Immature natural killer cell (primary cell): ENCODE measurements at regions not wholly inside any gene's neighbourhood (a gene's known extent, or its start where the extent isn't known, plus 50 kb on each side); places are given as distances from the start of the nearest gene placed in this dataset.
"Not testable (repeated sequence)": the region's sequence is repeated elsewhere in the genome, so short reads cannot be mapped to it uniquely, and the experiment has no call there.

Source experiments
- DNase-seq, 3 donors: peaks; one replicate each; pipeline ENCODE4 v3.0.0; 2022; ENCODE audit warnings: mixed read lengths in 1 of 3
- H3K27ac Mint-ChIP-seq, 6 donors: one replicate each; pipeline ENCODE4 v1.8.0; 2020; ENCODE audit warnings: mixed read lengths in 6 of 6, mild to moderate bottlenecking in 5 of 6, inconsistent platforms in 4 of 6, moderate library complexity in 3 of 6
- H3K27me3 Mint-ChIP-seq, 3 donors: one replicate each; pipeline ENCODE4 v1.8.0; 2020 to 2021; ENCODE audit warnings: low read depth in 3 of 3, mild to moderate bottlenecking in 3 of 3, mixed read lengths in 3 of 3, moderate library complexity in 3 of 3, inconsistent platforms in 1 of 3
- H3K36me3 Mint-ChIP-seq, 3 donors: one replicate each; pipeline ENCODE4 v1.8.0; 2020; ENCODE audit warnings: mixed read lengths in 3 of 3, inconsistent platforms in 2 of 3, mild to moderate bottlenecking in 2 of 3
- H3K4me1 Mint-ChIP-seq, 2 donors: one replicate each; pipeline ENCODE4 v1.8.0; 2020; ENCODE audit warnings: inconsistent platforms in 2 of 2, mild to moderate bottlenecking in 2 of 2, mixed read lengths in 2 of 2, moderate library complexity in 1 of 2
- H3K4me3 Mint-ChIP-seq, 5 donors: one replicate each; pipeline ENCODE4 v1.8.0; 2020; ENCODE audit warnings: mild to moderate bottlenecking in 5 of 5, mixed read lengths in 5 of 5, inconsistent platforms in 3 of 5, moderate library complexity in 3 of 5
- H3K9me3 Mint-ChIP-seq, 6 donors: one replicate each; pipeline ENCODE4 v1.8.0; 2020; ENCODE audit warnings: mild to moderate bottlenecking in 6 of 6, mixed read lengths in 6 of 6, inconsistent platforms in 4 of 6, moderate library complexity in 3 of 6

- Mint-ChIP-seq H3K4me1 (no peaks in the 10 kb centered on the region), H3K9me3 (peaks cover 0 to 2% (median 0%) of the 10 kb centered on the region in 6 donors), H3K36me3 (no peaks in the 10 kb centered on the region), H3K4me3 (no peak overlapping the region), H3K27ac (no peak overlapping the region), H3K27me3 (peaks cover 1 to 20% (median 9%) of the 10 kb centered on the region in 3 donors)
- no peak for DNase-seq
Measured at GRCh38 chr5:174794931-174795672, 70.7 kb downstream of the MSX2 start.

- Mint-ChIP-seq H3K4me3 (no peak overlapping the region), H3K36me3 (no peaks in the 10 kb centered on the region), H3K27ac (no peak overlapping the region), H3K27me3 (peaks cover 1 to 17% (median 8%) of the 10 kb centered on the region in 3 donors), H3K4me1 (no peaks in the 10 kb centered on the region), H3K9me3 (no peaks in the 10 kb centered on the region)
- DNase-seq, result peak; percentile 8 to 10 (median 10)
Measured at GRCh38 chr5:174793684-174794328, 69.4 kb downstream of the MSX2 start.

GRCh38 chr5:174793076-174793475 is 68.7 kb downstream of the MSX2 start:
- no peaks in the 10 kb centered on the region for H3K4me1 Mint-ChIP-seq
- no peaks in the 10 kb centered on the region for H3K9me3 Mint-ChIP-seq
- no peak for DNase-seq
- H3K27ac Mint-ChIP-seq, result no peak overlapping the region
- peaks cover 1 to 12% (median 8%) of the 10 kb centered on the region in 3 donors for H3K27me3 Mint-ChIP-seq
- no peak overlapping the region for H3K4me3 Mint-ChIP-seq
- no peaks in the 10 kb centered on the region for H3K36me3 Mint-ChIP-seq

GRCh38 chr5:174792265-174792664 is 67.9 kb downstream of the MSX2 start:
- not testable (repeated sequence) for H3K4me3 Mint-ChIP-seq, H3K9me3 Mint-ChIP-seq, H3K4me1 Mint-ChIP-seq, H3K27ac Mint-ChIP-seq, DNase-seq, H3K36me3 Mint-ChIP-seq
- peaks cover 1 to 12% (median 8%) of the 10 kb centered on the region in 3 donors for H3K27me3 Mint-ChIP-seq

- Mint-ChIP-seq H3K4me1 (no peaks in the 10 kb centered on the region), H3K27ac (no peak overlapping the region), H3K4me3 (no peak overlapping the region), H3K27me3 (peaks cover 0 to 8% (median 6%) of the 10 kb centered on the region in 3 donors), H3K9me3 (peaks cover 0 to 2% (median 0%) of the 10 kb centered on the region in 6 donors), H3K36me3 (no peaks in the 10 kb centered on the region)
- DNase-seq, result no peak
Measured at GRCh38 chr5:174790906-174791305, 66.5 kb downstream of the MSX2 start.

- Mint-ChIP-seq H3K4me3 (no peak overlapping the region), H3K4me1 (no peaks in the 10 kb centered on the region), H3K36me3 (no peaks in the 10 kb centered on the region), H3K27me3 (peaks cover 6 to 8% (median 7%) of the 10 kb centered on the region in 3 donors), H3K27ac (no peak overlapping the region), H3K9me3 (peaks cover 0 to 4% (median 1%) of the 10 kb centered on the region in 6 donors)
- no peak for DNase-seq
Measured at GRCh38 chr5:174789596-174789995, 65.2 kb downstream of the MSX2 start.

- Mint-ChIP-seq H3K27me3 (peaks cover 0 to 11% (median 7%) of the 10 kb centered on the region in 3 donors), H3K4me3 (no peak overlapping the region), H3K27ac (no peak overlapping the region), H3K36me3 (no peaks in the 10 kb centered on the region), H3K4me1 (no peaks in the 10 kb centered on the region), H3K9me3 (peaks cover 0 to 6% (median 1%) of the 10 kb centered on the region in 6 donors)
- no peak for DNase-seq
Measured at GRCh38 chr5:174785120-174785680, 60.8 kb downstream of the MSX2 start.
